ENCODE measurements at regions not wholly inside any gene's neighbourhood (a gene's known extent, or its start where the extent isn't known, plus 50 kb on each side); places are given as distances from the start of the nearest gene placed in this dataset.
"Not testable (repeated sequence)": the region's sequence is repeated elsewhere in the genome, so short reads cannot be mapped to it uniquely, and the experiment has no call there.

- not testable (repeated sequence) for TF ChIP-seq EZH2 (IDR thresholded peaks at IDR 0.05; ENCODE audit: low read length, missing control alignments); CTCF (conservative IDR thresholded peaks at IDR 0.05 in 1 of 2, IDR thresholded peaks at IDR 0.05 in 1 of 2; ENCODE audit: low read depth in 1 of 2, low read length in 2 of 2)
Measured at GRCh38 chr5:136447576-136447975, 82.2 kb upstream of the TRPC7 start.
